ENCODE measurements at regions not wholly inside any gene's neighbourhood (a gene's known extent, or its start where the extent isn't known, plus 50 kb on each side); places are given as distances from the start of the nearest gene placed in this dataset.

- no peak for DNase-seq
Measured at GRCh38 chr2:236939721-236940231, 145.9 kb upstream of the COPS8 start.

GRCh38 chr2:236940497-236940896 is 145.2 kb upstream of the COPS8 start:
- DNase-seq: no peak

GRCh38 chr2:236940916-236941520 is 144.7 kb upstream of the COPS8 start:
- DNase-seq: no peak

- DNase-seq: no peak
Measured at GRCh38 chr2:236941551-236941950, 144.1 kb upstream of the COPS8 start.

GRCh38 chr2:236942554-236942953 is 143.1 kb upstream of the COPS8 start:
- no peak for DNase-seq

- no peak for DNase-seq
Measured at GRCh38 chr2:236943068-236943467, 142.6 kb upstream of the COPS8 start.

GRCh38 chr2:236943841-236944513 is 141.7 kb upstream of the COPS8 start:
- DNase-seq: no peak

GRCh38 chr2:236944561-236944960 is 141.1 kb upstream of the COPS8 start:
- no peak for DNase-seq

GRCh38 chr2:236945431-236946016 is 140.2 kb upstream of the COPS8 start:
- no peak for DNase-seq

GRCh38 chr2:236946871-236947270 is 138.8 kb upstream of the COPS8 start:
- no peak for DNase-seq

- no peak for DNase-seq
Measured at GRCh38 chr2:236947294-236947693, 138.4 kb upstream of the COPS8 start.

GRCh38 chr2:236947896-236948295 is 137.8 kb upstream of the COPS8 start:
- no peak for DNase-seq

GRCh38 chr2:236949089-236949905 is 136.4 kb upstream of the COPS8 start:
- DNase-seq: no peak

GRCh38 chr2:236951830-236952475 is 133.7 kb upstream of the COPS8 start:
- DNase-seq: no peak

GRCh38 chr2:236954641-236955040 is 131.0 kb upstream of the COPS8 start:
- DNase-seq: peak; percentile 7

GRCh38 chr2:236955521-236956030 is 130.1 kb upstream of the COPS8 start:
- no peak for DNase-seq

- peak; percentile 3 for DNase-seq
Measured at GRCh38 chr2:236956031-236956618, 129.6 kb upstream of the COPS8 start.

- peak; percentile 3 for DNase-seq
Measured at GRCh38 chr2:236956641-236957040, 129.0 kb upstream of the COPS8 start.

- DNase-seq: no peak
Measured at GRCh38 chr2:236959036-236959435, 126.7 kb upstream of the COPS8 start.

GRCh38 chr2:236959876-236960275 is 125.8 kb upstream of the COPS8 start:
- DNase-seq: peak; percentile 26

- DNase-seq: no peak
Measured at GRCh38 chr2:236960531-236960930, 125.2 kb upstream of the COPS8 start.

GRCh38 chr2:236962816-236963215 is 122.9 kb upstream of the COPS8 start:
- DNase-seq: no peak

All from femur (tissue), 1 donor.